RWPE2 (cell line): ENCODE measurements at regions not wholly inside any gene's neighbourhood (a gene's known extent, or its start where the extent isn't known, plus 50 kb on each side); places are given as distances from the start of the nearest gene placed in this dataset.

ENCODE experiments used
- ATAC-seq: fragments of 200-7000 bp; cut with Tn5 transposase; 3 replicates; pipeline ENCODE4 v1.9.1; 2021; ENCODE audit warnings: low read depth
- DNase-seq: peaks from one replicate; pipeline ENCODE4 v3.0.0-alpha.2; 2020; ENCODE audit warnings: low spot score
- H3K27ac ChIP-seq: fragments of 450-650 bp; 2 replicates; pipeline ENCODE4 v1.5.1; 2017; ENCODE audit warnings: mild to moderate bottlenecking; ENCODE audit not compliant: poor library complexity, severe bottlenecking
- H3K27me3 ChIP-seq: fragments of 250-450 bp; sonication (Bioruptor Pico); 2 replicates; pipeline ENCODE4 v1.5.1; 2021; ENCODE audit warnings: mild to moderate bottlenecking, moderate library complexity; ENCODE audit not compliant: insufficient read depth, poor library complexity, severe bottlenecking
- H3K36me3 ChIP-seq: fragments of 250-450 bp; sonication (Bioruptor Pico); 2 replicates; pipeline ENCODE4 v1.5.1; 2020; ENCODE audit warnings: low read depth, mild to moderate bottlenecking, moderate library complexity
- H3K4me1 ChIP-seq: fragments of 250-450 bp; sonication (Bioruptor Pico); 2 replicates; pipeline ENCODE4 v1.5.1; 2021; ENCODE audit warnings: mild to moderate bottlenecking, moderate library complexity; ENCODE audit not compliant: insufficient read depth, poor library complexity, severe bottlenecking
- H3K4me3 ChIP-seq: fragments of 250-450 bp; sonication (Bioruptor Pico); 2 replicates; pipeline ENCODE4 v1.5.1; 2021; ENCODE audit warnings: mild to moderate bottlenecking, moderate library complexity; ENCODE audit not compliant: severe bottlenecking
- H3K9me3 ChIP-seq: fragments of 250-450 bp; sonication (Bioruptor Pico); 2 replicates; pipeline ENCODE4 v1.5.1; 2021; ENCODE audit warnings: mild to moderate bottlenecking, moderate library complexity; ENCODE audit not compliant: severe bottlenecking
- TF ChIP-seq, protein P1 (sequence below): fragments of 450-650 bp; IDR thresholded peaks from one replicate; pipeline ENCODE4 v1.5.1; 2017; ENCODE audit warnings: mild to moderate bottlenecking, moderate library complexity; ENCODE audit not compliant: poor library complexity, severe bottlenecking

- Histone ChIP-seq H3K27ac (no peak overlapping the region), H3K4me1 (no peaks in the 10 kb centered on the region), H3K9me3 (no peaks in the 10 kb centered on the region), H3K27me3 (no peaks in the 10 kb centered on the region), H3K4me3 (no peak overlapping the region), H3K36me3 (no peaks in the 10 kb centered on the region)
- ATAC-seq (no peak), DNase-seq (no peak)
- TF ChIP-seq, protein P1, sequence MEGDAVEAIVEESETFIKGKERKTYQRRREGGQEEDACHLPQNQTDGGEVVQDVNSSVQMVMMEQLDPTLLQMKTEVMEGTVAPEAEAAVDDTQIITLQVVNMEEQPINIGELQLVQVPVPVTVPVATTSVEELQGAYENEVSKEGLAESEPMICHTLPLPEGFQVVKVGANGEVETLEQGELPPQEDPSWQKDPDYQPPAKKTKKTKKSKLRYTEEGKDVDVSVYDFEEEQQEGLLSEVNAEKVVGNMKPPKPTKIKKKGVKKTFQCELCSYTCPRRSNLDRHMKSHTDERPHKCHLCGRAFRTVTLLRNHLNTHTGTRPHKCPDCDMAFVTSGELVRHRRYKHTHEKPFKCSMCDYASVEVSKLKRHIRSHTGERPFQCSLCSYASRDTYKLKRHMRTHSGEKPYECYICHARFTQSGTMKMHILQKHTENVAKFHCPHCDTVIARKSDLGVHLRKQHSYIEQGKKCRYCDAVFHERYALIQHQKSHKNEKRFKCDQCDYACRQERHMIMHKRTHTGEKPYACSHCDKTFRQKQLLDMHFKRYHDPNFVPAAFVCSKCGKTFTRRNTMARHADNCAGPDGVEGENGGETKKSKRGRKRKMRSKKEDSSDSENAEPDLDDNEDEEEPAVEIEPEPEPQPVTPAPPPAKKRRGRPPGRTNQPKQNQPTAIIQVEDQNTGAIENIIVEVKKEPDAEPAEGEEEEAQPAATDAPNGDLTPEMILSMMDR, result no peak
Measured at GRCh38 chr14:30260833-30261607, 297.9 kb upstream of the G2E3 start.

DNA sequence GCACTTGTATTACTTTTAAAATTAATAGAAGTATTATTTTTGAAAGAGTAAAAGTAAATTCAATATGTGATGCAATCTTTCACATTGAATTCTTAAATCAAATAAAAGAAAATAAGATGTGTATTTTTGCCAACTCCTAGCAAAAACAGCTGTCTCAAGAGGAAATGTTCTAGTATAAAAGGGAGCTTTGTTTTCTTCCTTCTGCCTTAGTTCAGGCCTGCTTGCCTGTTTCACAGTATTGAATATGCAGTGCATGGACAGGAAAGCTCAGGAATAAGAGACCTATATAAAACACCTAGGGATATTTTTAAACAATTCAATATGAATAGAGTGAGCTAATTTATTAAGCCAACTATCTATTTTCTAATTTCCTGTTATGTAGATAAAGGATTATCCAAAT is 294.8 kb upstream of the G2E3 start:
- Histone ChIP-seq H3K9me3 (no peaks in the 10 kb centered on the region), H3K27ac (no peak overlapping the region), H3K27me3 (no peaks in the 10 kb centered on the region), H3K4me3 (no peak overlapping the region), H3K4me1 (peaks cover 6% of the 10 kb centered on the region), H3K36me3 (no peaks in the 10 kb centered on the region)
- no peak for ATAC-seq
- DNase-seq, result no peak
- TF ChIP-seq, protein P1, result no peak

GRCh38 chr14:30266290-30266689 is 292.7 kb upstream of the G2E3 start:
- ATAC-seq (no peak), DNase-seq (no peak)
- Histone ChIP-seq H3K4me3 (no peak overlapping the region), H3K9me3 (no peaks in the 10 kb centered on the region), H3K27ac (no peak overlapping the region), H3K36me3 (no peaks in the 10 kb centered on the region), H3K27me3 (no peaks in the 10 kb centered on the region), H3K4me1 (peaks cover 6% of the 10 kb centered on the region)
- TF ChIP-seq, protein P1, result no peak

GRCh38 chr14:30267141-30267540 is 291.8 kb upstream of the G2E3 start:
- no peaks in the 10 kb centered on the region for H3K27me3 ChIP-seq
- ATAC-seq (peak; percentile 44; the same call in 2 of the 3 replicates), DNase-seq (no peak)
- H3K36me3 ChIP-seq, result no peaks in the 10 kb centered on the region
- TF ChIP-seq, protein P1, result no peak
- H3K4me1 ChIP-seq, result peaks cover 6% of the 10 kb centered on the region
- H3K27ac ChIP-seq, result peak overlapping the region; percentile 19
- H3K9me3 ChIP-seq, result no peaks in the 10 kb centered on the region
- no peak overlapping the region for H3K4me3 ChIP-seq
